ENCODE measurements at regions not wholly inside any gene's neighbourhood (a gene's known extent, or its start where the extent isn't known, plus 50 kb on each side); places are given as distances from the start of the nearest gene placed in this dataset.
"Not testable (repeated sequence)": the region's sequence is repeated elsewhere in the genome, so short reads cannot be mapped to it uniquely, and the experiment has no call there.

DNA sequence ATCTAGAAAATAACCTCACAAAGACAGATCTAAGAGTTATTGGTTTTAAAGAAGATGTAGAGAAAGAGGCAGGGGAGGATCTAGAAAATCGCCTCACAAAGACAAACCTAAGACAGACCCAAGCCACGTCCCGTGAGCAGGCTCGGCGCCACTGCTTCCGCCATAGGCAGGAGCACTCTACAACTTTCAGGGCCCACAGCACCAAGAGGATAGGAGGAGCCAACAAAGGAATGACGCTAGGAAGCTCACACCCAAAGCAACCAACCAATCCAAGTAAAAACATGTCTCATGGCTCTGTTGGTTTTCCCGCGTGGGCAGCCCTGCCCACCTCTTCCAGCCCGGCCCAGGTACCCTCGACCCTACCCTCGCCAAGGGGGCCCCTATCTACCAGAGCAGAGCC is 4167.4 kb upstream of the OR11H1 start:
- Histone ChIP-seq H3K27me3 (no peaks in the 10 kb centered on the region), H3K4me3 (ENCODE audit: low read depth, low read length) (no peak overlapping the region), H3K36me3 (no peaks in the 10 kb centered on the region), H3K9me3 (no peaks in the 10 kb centered on the region), H3K4me1 (no peaks in the 10 kb centered on the region)
- no peak for DNase-seq
- TF ChIP-seq, protein P1, sequence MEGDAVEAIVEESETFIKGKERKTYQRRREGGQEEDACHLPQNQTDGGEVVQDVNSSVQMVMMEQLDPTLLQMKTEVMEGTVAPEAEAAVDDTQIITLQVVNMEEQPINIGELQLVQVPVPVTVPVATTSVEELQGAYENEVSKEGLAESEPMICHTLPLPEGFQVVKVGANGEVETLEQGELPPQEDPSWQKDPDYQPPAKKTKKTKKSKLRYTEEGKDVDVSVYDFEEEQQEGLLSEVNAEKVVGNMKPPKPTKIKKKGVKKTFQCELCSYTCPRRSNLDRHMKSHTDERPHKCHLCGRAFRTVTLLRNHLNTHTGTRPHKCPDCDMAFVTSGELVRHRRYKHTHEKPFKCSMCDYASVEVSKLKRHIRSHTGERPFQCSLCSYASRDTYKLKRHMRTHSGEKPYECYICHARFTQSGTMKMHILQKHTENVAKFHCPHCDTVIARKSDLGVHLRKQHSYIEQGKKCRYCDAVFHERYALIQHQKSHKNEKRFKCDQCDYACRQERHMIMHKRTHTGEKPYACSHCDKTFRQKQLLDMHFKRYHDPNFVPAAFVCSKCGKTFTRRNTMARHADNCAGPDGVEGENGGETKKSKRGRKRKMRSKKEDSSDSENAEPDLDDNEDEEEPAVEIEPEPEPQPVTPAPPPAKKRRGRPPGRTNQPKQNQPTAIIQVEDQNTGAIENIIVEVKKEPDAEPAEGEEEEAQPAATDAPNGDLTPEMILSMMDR (IDR thresholded peaks at IDR 0.05; ENCODE audit: low read depth, low read length), result no peak

DNA sequence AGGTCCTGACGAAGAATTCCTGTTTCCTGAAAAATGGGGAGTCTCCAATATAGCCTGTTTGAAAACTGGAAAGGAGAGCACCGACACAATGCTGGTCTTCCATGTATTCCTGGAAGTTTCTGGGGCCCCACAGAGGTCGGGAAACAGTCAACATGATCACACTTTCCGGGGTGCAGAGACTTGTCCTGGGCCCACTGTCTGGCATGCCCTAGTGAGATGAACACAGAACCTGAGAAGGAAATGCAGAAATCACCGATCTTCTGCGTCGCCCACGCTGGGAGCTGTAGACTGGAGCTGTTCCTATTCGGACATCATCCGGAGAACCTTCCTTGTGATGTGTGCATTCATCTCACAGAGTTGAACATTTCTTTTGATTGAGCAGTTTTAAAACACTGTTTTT is 4166.5 kb upstream of the OR11H1 start:
- H3K27me3 ChIP-seq; H3K4me1 ChIP-seq; H3K9me3 ChIP-seq; DNase-seq; H3K4me3 ChIP-seq (ENCODE audit: low read depth, low read length); H3K36me3 ChIP-seq: not testable (repeated sequence)

DNA sequence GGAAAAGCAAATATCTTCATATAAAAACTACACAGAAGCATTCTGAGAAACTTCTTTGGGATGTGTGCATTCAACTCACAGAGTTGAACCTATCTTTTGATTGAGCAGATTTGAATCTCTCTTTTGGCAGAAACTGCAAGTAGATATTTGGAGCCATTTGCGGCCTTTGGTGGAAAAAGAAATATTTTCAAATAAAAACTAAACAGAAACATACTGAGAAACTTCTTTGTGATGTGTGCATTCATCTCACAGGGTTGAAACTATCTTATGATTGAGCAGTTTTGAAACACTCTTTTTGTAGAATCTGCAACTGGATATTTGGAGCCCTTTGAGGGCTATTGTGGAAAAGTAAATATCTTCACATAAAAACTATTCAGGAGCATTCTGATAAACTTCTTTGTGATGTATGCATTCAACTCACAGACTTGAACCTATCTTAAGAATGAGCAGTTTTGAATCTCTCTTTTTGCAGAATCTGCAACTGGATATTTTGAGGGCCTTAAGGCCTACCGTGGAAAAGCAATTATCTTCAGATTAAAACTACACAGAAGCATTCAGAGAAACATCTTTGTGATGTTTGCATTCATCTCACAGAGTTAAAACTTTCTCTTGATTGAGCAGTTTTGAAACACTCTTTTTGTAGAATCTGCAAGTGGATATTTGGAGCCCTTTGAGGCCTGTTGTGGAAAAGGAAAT is 4158.2 kb upstream of the OR11H1 start:
- not testable (repeated sequence) for DNase-seq; H3K27me3 ChIP-seq; H3K4me3 ChIP-seq (ENCODE audit: low read depth, low read length); H3K4me1 ChIP-seq; H3K9me3 ChIP-seq; H3K36me3 ChIP-seq

DNA sequence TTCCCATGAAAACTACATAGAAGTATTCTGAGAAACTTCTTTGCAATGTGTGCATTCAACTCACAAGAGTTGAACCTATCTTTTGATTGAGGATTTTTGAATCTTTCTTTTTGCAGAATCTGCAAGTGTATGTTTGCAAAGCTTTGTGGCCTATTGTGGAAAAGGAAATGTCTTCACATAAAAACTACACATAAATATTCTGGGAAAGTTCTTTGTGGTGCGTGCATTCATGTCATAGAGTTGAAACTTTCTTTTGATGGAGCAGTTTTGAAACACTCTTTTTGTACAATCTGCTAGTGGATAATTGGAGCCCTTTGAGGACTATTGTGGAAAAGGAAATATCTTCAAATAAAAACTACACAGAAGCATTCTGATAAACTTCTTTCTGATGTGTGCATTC is 4157.7 kb upstream of the OR11H1 start:
- not testable (repeated sequence) for H3K4me3 ChIP-seq (ENCODE audit: low read depth, low read length); H3K4me1 ChIP-seq; DNase-seq; H3K27me3 ChIP-seq; H3K9me3 ChIP-seq; H3K36me3 ChIP-seq

Measured in BE2C (cell line).